ENCODE measurements at regions not wholly inside any gene's neighbourhood (a gene's known extent, or its start where the extent isn't known, plus 50 kb on each side); places are given as distances from the start of the nearest gene placed in this dataset.
A peak's percentile ranks its signal among the peaks of the same experiment; 100 is the strongest.

DNA sequence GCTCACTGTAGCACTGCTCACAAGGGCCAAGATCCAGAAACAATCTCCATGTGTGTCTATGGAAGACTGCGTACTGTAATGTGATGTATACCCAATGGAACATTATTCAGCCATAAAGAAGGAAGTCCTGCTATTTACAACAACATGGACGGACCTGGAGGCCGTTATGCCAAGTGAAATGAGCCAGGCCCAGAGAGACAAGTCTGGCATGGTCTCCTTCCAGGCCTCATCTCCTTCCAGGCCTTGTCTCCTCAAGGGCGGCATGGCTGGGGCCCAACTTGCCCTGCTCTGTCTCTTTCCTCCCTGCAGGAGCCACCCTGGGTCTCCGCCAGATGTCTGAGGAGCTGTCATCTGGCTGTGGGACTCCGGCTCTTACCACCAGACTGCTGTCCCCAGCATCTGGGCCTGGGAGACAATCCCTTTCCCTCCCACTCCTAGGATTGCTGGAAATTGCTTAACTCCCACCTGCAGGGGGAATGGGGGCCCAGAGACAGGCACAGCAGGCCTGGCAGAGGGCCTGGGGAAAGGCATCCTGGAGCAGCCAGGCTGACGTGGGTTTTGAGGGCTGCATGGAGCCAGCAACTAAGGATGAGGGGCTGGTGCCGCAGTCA lies 1326.6 kb downstream of the TBC1D22A start:
- Histone ChIP-seq H3K27ac (no peak overlapping the region), H3K9me3 (no peaks in the 10 kb centered on the region), H3K4me3 (no peak overlapping the region), H3K4me1 (peaks cover 0 to 24% (median 13%) of the 10 kb centered on the region in 4 donors), H3K36me3 (no peaks in the 10 kb centered on the region), H3K27me3 (no peaks in the 10 kb centered on the region)
- WGBS, 2 donors = 90 to 97% methylated on average over 7 to 8 of the region's 8 CpGs
- DNase-seq (ENCODE audit: low spot score in 2 of 2) = no peak
- TF ChIP-seq EP300 (IDR thresholded peaks at IDR 0.05) = no peak
- no peak for TF ChIP-seq POLR2A (IDR thresholded peaks at IDR 0.05)
- TF ChIP-seq, protein P1, sequence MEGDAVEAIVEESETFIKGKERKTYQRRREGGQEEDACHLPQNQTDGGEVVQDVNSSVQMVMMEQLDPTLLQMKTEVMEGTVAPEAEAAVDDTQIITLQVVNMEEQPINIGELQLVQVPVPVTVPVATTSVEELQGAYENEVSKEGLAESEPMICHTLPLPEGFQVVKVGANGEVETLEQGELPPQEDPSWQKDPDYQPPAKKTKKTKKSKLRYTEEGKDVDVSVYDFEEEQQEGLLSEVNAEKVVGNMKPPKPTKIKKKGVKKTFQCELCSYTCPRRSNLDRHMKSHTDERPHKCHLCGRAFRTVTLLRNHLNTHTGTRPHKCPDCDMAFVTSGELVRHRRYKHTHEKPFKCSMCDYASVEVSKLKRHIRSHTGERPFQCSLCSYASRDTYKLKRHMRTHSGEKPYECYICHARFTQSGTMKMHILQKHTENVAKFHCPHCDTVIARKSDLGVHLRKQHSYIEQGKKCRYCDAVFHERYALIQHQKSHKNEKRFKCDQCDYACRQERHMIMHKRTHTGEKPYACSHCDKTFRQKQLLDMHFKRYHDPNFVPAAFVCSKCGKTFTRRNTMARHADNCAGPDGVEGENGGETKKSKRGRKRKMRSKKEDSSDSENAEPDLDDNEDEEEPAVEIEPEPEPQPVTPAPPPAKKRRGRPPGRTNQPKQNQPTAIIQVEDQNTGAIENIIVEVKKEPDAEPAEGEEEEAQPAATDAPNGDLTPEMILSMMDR (IDR thresholded peaks at IDR 0.05) = no peak

DNA sequence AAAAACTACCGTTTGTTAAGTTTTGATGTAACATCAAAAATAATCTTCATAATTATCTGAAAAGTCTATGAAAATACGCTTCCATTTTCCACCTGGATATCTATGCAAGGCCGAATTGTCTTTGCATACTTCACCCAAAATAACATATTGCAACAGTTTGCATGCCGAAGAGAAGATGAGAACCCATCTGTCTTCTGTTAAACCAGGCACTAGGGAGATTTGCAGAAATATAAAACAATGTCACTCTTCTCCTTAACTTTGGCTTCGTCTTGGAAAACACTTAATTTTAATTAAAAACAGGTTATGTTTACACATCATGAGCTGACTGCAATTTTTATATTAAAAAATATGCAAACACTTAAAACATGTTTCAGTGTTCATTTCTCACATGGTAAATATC lies 1325.8 kb downstream of the TBC1D22A start:
- DNase-seq (ENCODE audit: low spot score in 2 of 2) = no peak
- 57 to 59% methylated on average over 5 of the region's 5 CpGs for WGBS, 2 donors
- Histone ChIP-seq H3K4me1 (peaks cover 0 to 24% (median 13%) of the 10 kb centered on the region in 4 donors), H3K27me3 (no peaks in the 10 kb centered on the region), H3K36me3 (no peaks in the 10 kb centered on the region), H3K9me3 (no peaks in the 10 kb centered on the region), H3K4me3 (no peak overlapping the region), H3K27ac (no peak overlapping the region)
- TF ChIP-seq, protein P1 (IDR thresholded peaks at IDR 0.05) = no peak
- peak in 1 of 2 donors; percentile 8 for TF ChIP-seq EP300 (IDR thresholded peaks at IDR 0.05)

DNA sequence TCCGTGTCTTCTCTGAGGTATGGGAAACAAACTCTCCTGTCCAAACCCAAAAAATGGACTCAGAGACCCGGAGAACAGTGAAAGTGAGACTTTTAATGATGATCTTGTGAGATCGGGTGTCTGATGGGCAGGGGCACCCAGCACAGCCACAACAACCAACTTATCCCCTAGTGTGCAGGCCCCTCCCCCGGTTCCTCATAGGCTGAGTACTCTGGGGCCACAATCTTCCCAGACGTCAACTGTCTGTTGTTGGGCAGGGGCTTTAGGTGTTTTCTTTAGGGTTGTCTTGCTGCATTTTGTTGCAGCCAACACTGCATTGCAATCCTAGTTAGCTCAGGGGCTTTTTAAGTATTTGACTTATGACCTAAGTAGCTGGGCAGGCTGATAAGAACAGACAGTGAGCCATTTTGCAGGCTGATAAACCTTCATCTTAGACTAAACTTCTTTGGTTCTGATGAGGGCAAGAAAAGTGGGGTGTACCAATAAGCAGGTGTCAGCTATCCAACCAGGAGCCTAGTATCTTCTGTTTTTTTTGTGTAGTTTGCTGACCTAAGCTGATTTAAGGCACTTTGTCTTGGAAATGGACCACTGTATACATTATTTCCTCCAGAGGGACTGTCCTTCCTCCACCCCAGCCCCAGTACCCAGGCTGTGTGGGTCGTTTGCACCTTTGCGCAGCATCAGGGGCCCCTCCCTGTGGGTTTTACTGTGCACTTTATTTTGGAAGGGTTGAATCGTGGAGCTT lies 1323.6 kb downstream of the TBC1D22A start:
- H3K27ac ChIP-seq = no peak overlapping the region
- H3K4me1 ChIP-seq = peaks cover 0 to 24% (median 13%) of the 10 kb centered on the region in 4 donors
- H3K36me3 ChIP-seq = no peaks in the 10 kb centered on the region
- TF ChIP-seq POLR2A (IDR thresholded peaks at IDR 0.05) (no peak), EP300 (IDR thresholded peaks at IDR 0.05) (no peak)
- TF ChIP-seq, protein P1 (IDR thresholded peaks at IDR 0.05) = no peak
- H3K4me3 ChIP-seq = no peak overlapping the region
- 74 to 76% methylated on average over 8 of the region's 8 CpGs for WGBS, 2 donors
- no peak for DNase-seq (ENCODE audit: low spot score in 2 of 2)
- H3K27me3 ChIP-seq = no peaks in the 10 kb centered on the region
- no peaks in the 10 kb centered on the region for H3K9me3 ChIP-seq

DNA sequence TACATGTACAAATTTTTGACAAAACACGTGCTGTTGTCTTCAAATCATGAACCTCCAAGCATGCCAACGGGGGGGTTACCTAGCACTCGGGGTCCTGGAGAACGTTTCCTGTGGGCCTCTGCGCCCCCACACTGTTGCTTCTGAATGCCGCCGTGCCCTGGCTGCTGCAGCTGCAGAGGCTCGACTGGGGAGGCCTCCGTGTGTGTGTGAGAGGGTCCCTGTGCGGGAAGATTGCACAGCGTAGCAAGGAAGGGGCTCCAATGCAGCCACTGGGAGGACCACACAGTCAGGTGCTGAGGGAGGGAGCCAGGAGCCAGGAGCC lies 1322.2 kb downstream of the TBC1D22A start:
- WGBS, 2 donors = 71 to 83% methylated on average over 11 of the region's 11 CpGs
- Histone ChIP-seq H3K4me1 (peaks cover 0 to 12% (median 4%) of the 10 kb centered on the region in 4 donors), H3K4me3 (no peak overlapping the region), H3K9me3 (no peaks in the 10 kb centered on the region), H3K27ac (no peak overlapping the region), H3K36me3 (no peaks in the 10 kb centered on the region), H3K27me3 (no peaks in the 10 kb centered on the region)
- DNase-seq (ENCODE audit: low spot score in 2 of 2) = no peak
- TF ChIP-seq, protein P1 (IDR thresholded peaks at IDR 0.05) = no peak
- TF ChIP-seq POLR2A (IDR thresholded peaks at IDR 0.05) (no peak), EP300 (IDR thresholded peaks at IDR 0.05) (no peak)

DNA sequence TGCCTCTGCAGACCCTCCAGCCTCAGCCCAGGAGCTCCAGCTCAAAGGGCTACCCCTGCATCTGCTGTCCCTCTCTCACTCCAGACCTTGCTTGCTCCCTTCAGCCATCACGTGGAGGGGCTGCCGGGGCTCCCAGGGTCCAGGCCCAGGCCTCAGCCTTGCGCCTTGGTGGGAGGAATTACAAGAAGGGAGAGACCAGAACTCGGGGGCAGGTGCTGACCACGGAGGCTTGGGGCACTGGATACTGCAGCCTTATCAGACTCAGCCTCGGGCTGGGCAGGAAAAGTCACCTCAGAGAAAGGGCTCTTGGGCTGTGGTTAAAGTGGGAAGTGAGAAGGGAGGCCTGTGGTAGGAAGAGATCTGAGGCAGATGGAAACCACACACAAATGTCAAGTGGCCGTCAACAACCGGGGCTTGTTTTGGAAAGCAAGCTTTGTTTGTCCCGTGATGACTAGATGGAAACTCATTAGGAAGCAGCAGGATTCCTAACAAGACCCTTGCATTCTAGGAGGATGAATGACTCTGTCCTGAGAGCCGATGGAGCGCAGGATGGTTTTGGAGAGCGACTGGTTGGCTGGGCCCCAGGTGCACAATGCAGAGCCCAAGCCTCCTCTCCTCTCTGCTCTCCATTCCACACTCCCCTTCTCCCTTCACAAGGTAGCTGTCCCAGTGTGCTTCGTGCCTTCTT lies 1321.7 kb downstream of the TBC1D22A start:
- DNase-seq (ENCODE audit: low spot score in 2 of 2) = no peak
- Histone ChIP-seq H3K27ac (no peak overlapping the region), H3K36me3 (no peaks in the 10 kb centered on the region), H3K9me3 (no peaks in the 10 kb centered on the region), H3K27me3 (no peaks in the 10 kb centered on the region), H3K4me3 (no peak overlapping the region), H3K4me1 (peaks cover 0 to 7% (median under 1%) of the 10 kb centered on the region in 4 donors)
- TF ChIP-seq, protein P1 (IDR thresholded peaks at IDR 0.05) = no peak
- TF ChIP-seq EP300 (IDR thresholded peaks at IDR 0.05) = no peak
- no peak for TF ChIP-seq POLR2A (IDR thresholded peaks at IDR 0.05)
- WGBS, 2 donors = 55 to 62% methylated on average over 13 of the region's 13 CpGs

All from tibial nerve (tissue), 4 donors.